Stimulated activated CD4-positive, alpha-beta T cell treated with anti-CD3 and anti-CD28 coated beads, Interleukin-1b, Interleukin-23, amount 100 ng/mL, for 4 hours (primary cell): ENCODE measurements at regions not wholly inside any gene's neighbourhood (a gene's known extent, or its start where the extent isn't known, plus 50 kb on each side); places are given as distances from the start of the nearest gene placed in this dataset.

ENCODE experiments used
- DNase-seq, 2 donors: peaks; one replicate each; pipeline ENCODE4 v3.0.0-alpha.2; 2020; ENCODE audit warnings: low read depth in 2 of 2

DNA sequence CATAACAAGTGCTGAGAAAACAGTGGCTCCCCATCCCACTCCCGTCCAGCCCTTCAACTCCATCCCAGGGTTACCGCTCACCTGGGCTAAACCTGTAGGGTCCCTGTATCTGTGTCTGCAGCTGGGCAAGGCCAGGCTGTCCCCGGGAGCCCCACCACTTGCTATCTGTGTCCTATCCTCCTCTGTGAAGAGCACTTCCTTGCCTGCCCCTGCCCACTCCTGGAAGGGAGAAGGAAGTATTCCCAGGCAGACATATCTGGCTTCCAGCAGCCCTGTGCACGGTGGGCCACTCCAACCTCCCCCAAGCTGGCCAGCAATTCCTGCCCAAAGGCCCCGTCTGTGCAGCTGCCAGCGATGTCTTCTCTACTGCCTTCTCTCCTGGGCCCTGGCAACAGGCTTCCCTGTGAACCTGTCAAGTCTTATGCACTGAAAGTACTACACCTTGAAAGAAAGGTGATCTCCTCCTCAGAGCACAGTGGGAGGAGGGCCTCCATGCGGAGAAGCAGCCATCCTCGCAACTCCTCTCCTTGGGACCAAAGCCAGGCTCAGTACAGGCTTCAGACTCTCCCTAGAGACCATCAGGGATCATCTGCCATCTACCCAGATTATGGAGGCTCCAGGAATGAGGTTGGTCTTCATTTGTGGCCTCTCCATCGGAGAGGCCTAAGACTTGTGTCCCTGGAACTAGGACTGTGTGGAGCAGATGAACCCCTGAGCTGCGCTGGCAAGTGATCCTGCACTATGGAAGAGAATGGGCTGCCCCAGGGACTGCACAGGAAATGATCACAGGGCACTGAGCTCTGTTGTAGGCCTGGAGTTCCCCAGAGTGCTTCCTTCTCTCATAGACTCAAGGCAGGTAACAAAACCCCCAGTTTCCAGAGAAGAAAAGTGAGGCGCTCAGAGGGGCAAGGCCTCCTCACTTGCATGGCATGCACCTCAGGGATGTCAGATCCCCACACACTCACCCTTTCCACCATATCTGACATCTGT is 663.6 kb downstream of the BCL11B start:
- DNase-seq = peak in 1 of 2 donors; percentile 11

DNA sequence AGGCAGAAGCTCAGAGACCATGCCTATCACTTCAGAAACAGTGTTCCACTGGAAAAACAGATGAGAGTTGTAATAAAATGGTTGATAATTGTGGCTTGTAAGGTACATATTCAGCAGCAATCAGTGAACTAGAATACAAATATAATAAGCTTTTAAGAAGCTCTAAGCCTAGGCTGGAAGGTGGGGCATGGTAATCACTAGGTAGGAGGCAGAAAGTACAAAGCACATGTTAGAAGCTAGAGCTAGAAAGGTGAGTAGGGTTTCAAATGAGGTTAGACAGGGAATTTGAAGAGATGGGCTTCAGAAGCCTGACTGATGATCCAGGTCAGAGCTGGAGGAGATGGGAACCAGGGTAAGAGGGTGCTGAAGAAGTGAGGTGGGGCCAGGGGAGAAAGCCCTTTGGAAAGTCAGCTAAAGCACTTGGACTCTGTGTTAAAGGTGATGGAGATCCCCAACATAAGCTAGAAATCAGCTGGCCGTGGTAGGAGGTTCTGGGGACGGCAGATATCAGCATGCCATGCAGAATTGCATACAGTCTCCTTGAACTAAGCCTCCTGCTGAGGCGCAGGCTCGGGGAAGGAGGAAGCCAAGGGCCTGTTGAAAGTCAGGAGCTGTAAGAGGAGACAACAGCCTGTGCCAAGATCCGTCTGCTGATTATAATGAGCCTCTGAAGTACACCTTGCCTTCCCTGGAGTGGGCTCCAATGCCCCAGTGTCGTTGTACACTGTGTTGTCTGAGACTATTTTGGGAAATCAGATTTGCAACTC is 659.4 kb downstream of the BCL11B start:
- no peak for DNase-seq

DNA sequence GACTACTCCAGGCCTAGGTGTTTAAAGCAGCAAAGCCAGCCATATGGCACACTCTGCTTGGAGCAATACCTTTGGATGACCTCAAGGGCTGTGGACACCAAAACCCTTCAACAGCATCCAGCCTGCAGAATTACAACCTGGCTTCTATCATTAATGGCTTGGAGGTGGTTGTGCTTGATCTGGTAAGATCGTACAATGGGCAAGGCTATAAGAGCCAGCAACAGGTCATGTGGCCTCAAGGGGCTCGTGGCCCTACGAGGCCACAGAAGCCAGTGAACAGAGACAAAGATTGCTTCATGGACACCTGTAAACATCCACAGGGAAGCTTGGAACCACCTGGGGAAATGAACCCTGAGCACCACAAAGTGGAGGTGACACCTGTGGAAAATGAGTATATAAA is 657.3 kb downstream of the BCL11B start:
- DNase-seq = no peak

DNA sequence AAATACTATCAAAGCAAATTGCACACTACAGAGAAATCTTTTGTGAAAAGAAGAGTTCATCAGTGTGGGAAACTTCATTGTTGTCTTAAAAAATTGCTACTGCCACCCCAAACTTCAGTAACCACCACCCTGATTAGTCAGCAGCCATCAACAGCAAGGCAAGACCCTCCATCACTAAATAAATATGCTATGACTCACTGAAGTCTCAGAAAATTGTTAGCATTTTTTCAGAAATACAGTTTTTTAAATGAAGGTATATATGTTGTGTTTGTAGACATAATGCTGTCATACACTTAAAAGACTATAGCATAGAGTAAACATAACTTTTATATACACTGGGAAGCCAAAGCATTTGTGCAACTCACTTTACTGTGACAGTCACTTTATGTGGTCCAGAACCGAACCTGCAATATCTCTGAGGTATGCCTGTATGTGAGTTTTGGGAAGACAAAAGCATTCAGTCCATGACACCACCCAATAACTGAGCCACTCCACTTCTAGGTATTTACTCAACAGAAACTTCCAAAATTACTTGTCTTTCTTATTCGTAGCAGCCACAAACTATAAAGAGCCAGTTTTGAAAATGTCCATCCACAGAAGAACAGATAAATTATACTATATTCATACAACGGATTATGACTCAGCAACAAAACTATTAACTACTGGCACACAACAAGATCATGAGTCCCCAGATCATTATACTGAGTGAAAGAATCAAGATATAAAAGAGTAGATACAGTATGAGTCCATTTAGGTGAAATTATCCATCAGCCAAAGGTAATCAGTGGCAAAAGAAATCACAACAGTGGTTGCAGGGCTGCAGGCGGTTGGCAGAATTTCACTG is 649.6 kb downstream of the BCL11B start:
- no peak for DNase-seq

DNA sequence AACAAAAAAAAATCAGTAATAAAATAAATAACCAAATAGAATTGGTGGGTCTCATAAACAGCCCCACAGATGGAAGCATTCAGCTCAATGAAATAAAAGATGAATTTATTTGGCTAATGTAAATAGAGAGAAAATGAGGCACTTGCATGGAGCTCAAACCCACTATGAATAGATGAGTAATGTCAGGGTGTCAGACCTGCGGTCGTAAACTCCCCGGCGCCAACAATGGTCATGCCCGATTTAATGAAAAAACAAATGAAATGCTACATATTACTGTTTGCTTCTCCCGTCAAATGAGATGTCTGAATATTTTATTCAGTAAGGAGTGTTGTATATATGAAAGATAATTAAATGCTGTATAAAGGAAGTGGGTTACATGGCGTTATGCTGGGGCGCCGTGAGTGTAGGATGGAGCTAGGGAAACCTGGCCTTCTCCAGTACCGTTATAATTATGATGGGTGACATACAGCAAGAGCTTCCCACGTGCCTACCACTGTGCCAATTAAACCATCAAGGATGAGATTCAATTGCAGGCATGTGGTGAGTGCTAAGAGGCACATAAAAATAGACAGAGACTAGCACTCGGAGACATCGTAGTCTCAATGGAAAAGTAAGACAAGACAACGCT is 648.1 kb downstream of the BCL11B start:
- DNase-seq = no peak

DNA sequence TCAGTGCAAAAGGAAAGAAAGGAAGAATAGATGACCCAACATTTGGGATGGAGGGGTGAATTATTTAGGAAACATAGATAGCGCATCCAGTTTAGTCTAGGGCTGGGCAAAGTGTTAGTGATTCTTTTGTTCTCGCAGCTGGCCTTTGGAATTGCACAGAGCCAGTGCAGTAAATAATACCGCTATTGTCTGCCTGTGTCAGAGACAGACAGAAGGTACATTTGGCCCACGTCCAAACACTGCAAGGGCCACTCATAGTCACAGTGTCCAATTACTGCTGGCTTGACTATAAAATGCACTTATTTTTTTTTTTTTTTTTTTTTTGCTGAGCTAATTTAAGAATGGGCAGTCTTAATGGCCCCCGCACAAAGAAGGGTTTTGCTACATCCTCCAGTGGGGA is 638.6 kb downstream of the BCL11B start:
- DNase-seq = no peak

DNA sequence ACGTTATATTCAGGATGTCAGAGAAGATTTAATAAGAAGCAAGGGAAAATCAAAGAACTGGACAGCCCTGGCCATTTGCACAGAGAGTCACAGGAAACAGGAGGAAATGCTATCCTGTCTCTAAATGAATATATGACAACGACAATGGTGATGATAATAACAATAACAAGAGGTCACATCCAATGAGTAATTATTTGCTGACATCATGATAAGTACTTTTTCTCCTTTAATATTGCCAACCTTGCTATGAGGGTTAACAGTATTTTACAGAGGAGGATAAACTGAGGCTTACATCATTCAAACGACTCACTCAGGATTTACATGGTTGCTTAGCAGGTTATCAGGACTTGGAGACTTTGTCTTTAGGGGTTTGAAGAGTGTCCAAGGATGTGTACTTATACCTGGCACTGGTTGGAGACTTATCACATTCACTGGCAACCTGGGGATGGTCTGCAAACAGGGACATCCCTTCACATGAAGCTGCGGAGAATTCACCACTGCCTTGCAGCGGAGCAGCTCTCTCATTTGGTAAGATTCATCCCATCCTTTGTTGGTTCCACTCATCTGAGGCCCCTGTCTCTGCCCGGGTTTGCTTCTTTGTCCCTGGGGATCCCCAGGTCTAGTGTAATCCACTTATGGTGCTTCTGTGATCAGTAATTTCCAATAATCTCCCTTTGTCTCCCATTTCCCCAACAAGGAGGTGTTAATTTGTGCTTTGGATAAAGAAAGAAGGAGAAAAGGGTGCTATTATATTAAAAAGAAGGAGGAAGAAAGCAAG is 637.8 kb downstream of the BCL11B start:
- DNase-seq = no peak

DNA sequence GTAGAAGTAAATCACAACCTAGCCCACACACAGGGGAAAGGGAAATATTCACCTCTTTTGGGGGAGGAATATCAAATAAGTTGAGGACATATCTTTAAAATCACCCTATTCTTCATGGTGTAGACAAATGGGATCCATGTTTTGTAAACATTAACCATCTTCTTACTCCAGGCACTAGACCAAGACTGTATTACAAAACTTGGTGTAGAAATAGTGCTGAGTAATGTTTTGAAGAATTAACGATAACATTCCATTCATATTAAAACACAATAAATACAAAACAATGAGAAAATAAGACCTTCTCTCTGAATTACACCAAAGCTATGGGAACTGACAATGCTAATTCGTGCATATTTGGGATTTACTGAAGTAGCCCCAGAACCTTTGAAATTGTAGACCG is 633.6 kb downstream of the BCL11B start:
- DNase-seq = no peak

DNA sequence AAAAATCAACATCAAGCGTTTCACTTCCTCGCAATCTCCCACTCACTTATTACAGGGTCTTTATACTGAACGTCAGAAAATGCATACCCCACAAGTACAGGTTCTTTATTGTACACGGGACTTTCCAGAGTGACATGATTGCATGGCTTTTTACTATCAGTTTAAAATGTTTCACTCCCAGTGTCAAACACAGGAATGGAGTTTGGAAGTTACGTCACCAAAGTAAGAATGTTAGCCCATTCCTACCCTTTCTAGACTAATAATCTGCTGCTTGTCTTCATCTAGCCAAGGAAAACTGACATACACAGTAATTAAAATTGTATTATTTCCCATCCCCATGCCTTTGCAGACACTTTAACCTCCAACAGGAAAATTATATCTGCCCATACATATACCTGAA is 624.2 kb downstream of the BCL11B start:
- no peak for DNase-seq

DNA sequence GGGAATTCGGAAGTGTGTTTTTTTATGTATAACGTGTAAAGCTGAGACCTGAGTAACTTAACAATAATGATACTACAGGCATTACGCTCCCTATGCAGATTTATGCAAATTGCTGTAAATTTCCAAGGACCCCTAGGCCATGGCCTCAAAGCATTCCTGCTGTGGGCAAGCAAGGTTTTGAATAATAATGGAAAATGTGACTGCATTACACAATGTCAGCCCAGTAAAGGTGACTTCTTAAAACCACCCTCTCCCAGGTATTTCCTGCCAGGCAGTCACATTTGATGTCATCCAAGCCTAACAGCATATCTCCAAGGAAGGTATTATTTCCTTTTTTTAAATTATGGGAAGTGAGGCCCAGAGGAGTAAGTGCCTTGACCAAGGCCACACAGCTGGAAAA is 621.0 kb downstream of the BCL11B start:
- DNase-seq = no peak

DNA sequence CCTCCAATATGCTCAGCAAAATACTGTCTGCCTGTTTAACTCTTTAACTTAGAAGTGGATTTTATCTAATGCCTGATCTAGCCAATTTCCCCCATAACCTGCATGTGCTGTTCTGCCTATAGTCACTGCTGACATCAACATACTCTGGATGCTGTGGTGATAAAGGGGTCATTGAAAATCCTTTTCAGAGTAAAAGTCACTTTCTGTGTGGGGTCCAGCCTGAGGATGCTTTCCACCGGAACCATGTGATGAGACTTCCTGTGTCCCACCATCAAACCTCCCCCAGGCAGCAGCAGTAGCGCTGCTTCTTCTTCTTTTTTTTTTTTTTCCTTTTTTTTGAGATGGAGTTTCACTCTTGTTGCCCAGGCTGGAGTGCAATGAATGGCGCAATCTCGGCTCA is 607.0 kb downstream of the BCL11B start:
- no peak for DNase-seq

DNA sequence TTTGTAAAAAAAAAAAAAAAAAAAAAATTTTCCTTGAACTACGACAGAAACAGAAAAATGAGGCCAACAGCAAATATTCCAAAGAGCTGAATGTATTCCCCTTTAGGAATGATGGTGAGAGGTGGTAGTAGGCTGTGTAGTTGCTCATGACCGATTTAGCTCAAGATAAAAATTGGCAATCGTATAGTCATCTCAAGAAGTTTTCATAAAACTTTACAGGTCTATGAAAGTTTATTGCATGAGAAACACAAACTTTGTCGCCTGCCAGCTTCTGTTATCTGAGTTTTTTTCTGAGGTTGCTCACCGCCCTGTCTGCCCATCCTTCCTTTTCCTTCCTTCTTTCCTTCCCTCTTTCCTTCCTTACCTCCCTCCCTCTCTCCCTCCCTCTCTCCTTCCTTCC is 605.5 kb downstream of the BCL11B start:
- DNase-seq = no peak

DNA sequence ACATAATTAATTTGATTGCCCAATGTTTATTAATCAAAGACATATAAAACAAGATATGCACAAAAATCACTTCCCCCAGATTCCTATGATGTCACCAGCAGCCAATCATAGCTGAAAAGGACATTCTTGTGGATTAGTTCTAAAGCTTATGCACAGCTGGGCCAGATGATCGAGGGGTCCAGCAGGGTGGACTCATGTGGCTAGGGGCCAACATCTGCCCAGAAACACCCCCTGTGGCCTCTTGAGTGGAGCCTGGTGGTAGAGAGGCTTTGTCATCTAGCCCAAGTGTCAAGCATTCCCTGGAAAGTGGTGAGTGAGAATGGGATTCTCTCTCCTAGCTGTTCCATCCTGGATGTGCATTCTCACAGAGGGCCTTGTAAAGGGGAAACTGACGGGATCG is 590.0 kb downstream of the BCL11B start:
- DNase-seq = no peak

DNA sequence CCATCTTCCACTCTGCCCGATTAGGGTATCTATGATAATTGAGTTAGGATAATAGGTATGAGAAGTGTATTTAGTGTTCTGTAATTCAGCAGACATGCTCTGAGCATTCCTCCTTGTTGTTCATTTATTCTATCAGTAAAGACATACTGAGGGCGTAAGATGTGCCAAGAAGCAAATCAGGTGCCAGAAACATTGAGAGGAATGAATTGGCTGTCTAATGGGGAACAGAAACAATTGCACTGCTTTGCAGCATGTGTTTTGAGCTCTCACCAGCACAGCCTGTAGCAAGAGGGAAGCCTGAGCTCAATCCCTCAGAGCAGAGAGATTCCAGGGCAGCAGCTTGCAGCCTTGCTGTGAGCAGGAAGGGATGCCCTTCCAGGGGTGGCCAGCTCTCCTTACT is 589.3 kb downstream of the BCL11B start:
- DNase-seq = no peak

DNA sequence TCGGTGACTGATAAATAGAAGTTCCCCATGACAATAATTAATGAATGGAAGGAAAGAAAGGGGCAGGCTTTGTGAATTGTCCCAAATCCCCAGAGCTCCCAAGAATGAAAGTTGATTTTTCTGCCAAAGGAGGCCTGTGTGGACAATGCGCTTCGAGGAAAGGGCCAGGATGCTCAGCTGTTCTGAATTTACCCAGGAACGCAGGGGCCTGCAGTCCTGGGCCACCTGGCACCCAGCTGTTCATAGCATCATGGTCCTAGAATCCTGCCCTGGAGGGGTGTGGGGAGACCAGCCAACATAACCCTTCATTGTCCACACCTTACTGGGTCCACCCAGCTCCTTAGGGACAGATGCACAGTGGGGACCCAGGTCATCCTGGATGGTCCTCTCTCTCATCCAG is 587.5 kb downstream of the BCL11B start:
- no peak for DNase-seq

DNA sequence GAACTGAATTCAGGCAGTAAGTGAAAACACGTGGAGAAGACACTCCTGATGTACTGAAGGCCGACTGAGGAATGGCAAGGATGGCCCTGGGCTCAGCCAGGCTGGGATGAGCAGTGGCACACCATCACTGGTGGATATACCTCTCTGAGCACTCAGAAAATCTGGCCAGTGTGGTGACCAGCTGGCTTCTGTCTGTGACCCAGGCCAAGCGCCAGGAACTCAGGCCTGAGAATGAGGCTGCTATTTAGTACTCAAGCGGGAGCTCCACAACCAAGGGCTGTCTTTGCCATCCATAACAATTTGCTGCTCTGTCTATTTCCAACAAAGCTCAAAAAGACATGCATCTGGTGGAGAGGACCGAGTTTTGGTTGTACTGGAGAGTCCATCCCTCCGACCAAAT is 586.3 kb downstream of the BCL11B start:
- DNase-seq = no peak

DNA sequence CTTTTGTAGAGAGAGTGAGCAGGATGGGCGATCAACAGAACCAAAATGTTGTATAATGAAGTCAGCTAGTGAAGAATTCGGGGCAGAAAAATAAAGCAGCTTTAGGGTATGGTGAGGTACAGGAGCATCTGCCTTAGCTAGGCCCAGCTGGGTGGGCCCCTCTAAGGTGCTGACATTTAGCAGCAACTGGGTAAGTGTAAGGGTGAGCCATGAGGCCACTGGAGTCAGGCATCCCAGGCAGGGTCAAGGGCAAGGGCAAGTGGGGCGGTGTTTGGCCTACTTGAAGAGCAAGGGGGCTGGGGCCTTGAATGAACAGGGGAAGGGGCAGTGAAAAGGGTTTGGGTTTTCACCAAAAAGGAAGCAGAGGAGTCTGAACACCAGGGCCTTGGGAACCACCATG is 583.6 kb downstream of the BCL11B start:
- no peak for DNase-seq

DNA sequence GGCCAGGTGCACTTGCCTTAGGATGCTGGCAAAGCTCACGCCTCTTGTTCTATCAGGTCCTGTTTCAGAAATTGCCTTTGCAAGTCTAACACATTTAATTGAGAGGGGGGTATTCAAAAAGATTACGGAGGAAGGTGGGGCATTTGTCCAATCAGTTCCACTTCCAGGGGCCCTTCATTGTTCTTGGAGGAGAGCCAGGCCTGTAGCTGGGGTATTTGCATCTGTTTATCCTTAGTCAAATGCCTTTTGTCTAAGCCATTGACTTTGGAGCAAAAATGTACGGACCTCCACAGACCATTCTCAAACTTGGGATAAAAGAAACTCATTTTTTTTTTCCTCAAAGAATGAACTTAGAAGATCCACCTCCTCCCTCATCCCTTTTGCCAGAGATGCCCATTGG is 582.0 kb downstream of the BCL11B start:
- DNase-seq = no peak

DNA sequence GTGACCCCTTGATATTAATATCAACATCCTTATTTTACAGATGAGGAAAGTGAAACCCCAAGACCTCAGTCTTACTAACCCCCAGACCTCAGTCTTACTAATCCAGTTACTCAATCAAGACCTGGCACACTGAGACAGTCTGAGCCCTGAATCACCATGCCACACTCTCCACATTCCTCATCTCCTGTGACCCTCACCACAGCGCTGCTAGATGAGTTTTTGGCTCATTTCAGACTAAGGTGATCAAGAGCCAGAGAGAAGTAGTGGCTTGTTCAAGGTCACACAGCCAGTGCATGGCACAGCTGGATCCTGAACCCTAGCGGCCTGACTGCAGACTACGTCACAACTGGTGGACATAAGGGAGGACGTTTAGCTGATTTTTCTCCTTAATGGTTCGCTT is 579.2 kb downstream of the BCL11B start:
- no peak for DNase-seq

DNA sequence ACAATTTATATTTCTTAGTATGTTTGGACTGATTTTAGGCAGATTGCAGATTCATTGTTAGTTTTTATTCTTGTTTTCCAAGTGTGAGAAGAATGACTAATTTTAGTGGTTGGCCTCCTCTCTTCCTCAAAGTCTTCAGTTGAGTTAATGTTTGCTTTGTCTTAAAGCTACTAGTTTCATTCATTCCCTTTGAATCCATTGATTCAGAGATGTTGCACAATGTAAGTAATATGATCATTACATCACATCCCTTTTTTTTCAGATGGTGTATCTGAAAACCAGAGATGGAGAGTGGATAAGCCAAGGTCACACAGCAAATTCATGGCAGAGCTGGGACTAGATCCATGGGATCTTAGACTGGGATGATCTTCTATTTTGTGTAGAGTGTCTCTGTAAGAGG is 577.5 kb downstream of the BCL11B start:
- DNase-seq = no peak

DNA sequence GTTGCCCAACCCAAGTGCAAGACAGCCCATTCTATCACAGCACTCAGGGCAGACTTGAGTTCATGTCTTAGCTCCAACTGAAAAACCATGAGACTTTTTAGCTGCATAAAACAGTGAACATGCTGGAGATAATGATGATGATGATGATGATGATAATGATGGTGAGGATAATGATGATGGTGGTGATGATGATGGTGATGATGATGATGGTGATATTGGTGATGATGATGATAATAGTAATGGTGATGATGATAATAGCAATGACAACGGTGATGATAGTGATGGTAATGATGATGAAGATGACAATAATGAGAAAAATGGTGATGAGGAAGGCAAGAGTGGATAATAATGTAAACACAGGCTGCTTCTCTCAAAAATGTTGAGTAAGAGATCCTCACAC is 576.2 kb downstream of the BCL11B start:
- DNase-seq = no peak
